HEK293 (cell line): ENCODE measurements at regions not wholly inside any gene's neighbourhood (a gene's known extent, or its start where the extent isn't known, plus 50 kb on each side); places are given as distances from the start of the nearest gene placed in this dataset.

Experiments used
- CTCF ChIA-PET: fragments of 350-600 bp; formaldehyde crosslinking; extraction: SDS; loops from one replicate; lab custom pipeline; 2021; ENCODE audit warnings: antibody characterized with exemption; lab: Yijun Ruan, JAX
- POLR2A ChIA-PET: fragments of 300-600 bp; formaldehyde crosslinking; extraction: SDS; loops from one replicate; lab custom pipeline; 2020; ENCODE audit warnings: antibody characterized with exemption, inconsistent platforms; lab: Yijun Ruan, JAX
- H3K27ac ChIP-seq: fragments of 200-500 bp; sonication (Bioruptor generic); 2 replicates; pipeline ENCODE4 v1.5.1; 2014; ENCODE audit warnings: low read depth, low read length, control low read depth, inconsistent platforms; ENCODE audit errors: extremely low read depth
- H3K36me3 ChIP-seq, 2 experiments: fragments of 200-500 bp in 1 of 2; sonication (Bioruptor generic) in 1 of 2; 1 replicate in 1 of 2; 2 replicates in 1 of 2; pipeline ENCODE4 v1.5.1; 2014 to 2017; ENCODE audit warnings: inconsistent platforms in 2 of 2, low read length in 2 of 2; ENCODE audit not compliant: control insufficient read depth in 2 of 2, insufficient read depth in 1 of 2
- H3K4me1 ChIP-seq: fragments of 200-500 bp; sonication (Bioruptor generic); 2 replicates; pipeline ENCODE4 v1.5.1; 2014; ENCODE audit warnings: mild to moderate bottlenecking, low read length, inconsistent platforms; ENCODE audit not compliant: control insufficient read depth, insufficient read depth
- H3K4me3 ChIP-seq: 2 replicates; pipeline ENCODE4 v1.5.1; 2011; ENCODE audit warnings: low read depth, mild to moderate bottlenecking, control low read depth, low read length, moderate library complexity
- H3K9me3 ChIP-seq: fragments of 200-500 bp; sonication (Bioruptor generic); 2 replicates; pipeline ENCODE4 v1.5.1; 2014; ENCODE audit warnings: low read depth, low read length, inconsistent platforms; ENCODE audit not compliant: control insufficient read depth, insufficient read depth
- EGR2 ChIP-seq: fragments of 450-650 bp; formaldehyde crosslinking; IDR thresholded peaks from 2 replicates; pipeline ENCODE4 v1.5.1; 2016; ENCODE audit warnings: low read depth, missing biosample characterization, missing genetic modification characterization
- GLIS2 ChIP-seq: fragments of 450-650 bp; formaldehyde crosslinking; IDR thresholded peaks from 2 replicates; pipeline ENCODE4 v1.5.1; 2016; ENCODE audit warnings: missing biosample characterization, missing genetic modification characterization
- REPIN1 ChIP-seq: fragments of 450-650 bp; formaldehyde crosslinking; IDR thresholded peaks from 2 replicates; pipeline ENCODE4 v1.5.1; 2017; ENCODE audit warnings: missing biosample characterization, missing genetic modification characterization, low read depth
- YY1 ChIP-seq: fragments of 450-650 bp; formaldehyde crosslinking; IDR thresholded peaks from 2 replicates; pipeline ENCODE4 v1.5.1; 2018; ENCODE audit warnings: missing biosample characterization, missing genetic modification characterization
- ZBTB21 ChIP-seq: fragments of 450-650 bp; formaldehyde crosslinking; IDR thresholded peaks from 2 replicates; pipeline ENCODE4 v1.5.1; 2017; ENCODE audit warnings: missing biosample characterization, missing genetic modification characterization
- ZNF169 ChIP-seq: fragments of 450-650 bp; formaldehyde crosslinking; IDR thresholded peaks from 2 replicates; pipeline ENCODE4 v1.5.1; 2016; ENCODE audit warnings: missing biosample characterization, missing genetic modification characterization
- ZNF24 ChIP-seq: fragments of 450-650 bp; formaldehyde crosslinking; IDR thresholded peaks from 2 replicates; pipeline ENCODE4 v1.5.1; 2016; ENCODE audit warnings: missing biosample characterization, missing genetic modification characterization
- ZNF423 ChIP-seq: fragments of 450-650 bp; formaldehyde crosslinking; IDR thresholded peaks from 2 replicates; pipeline ENCODE4 v1.5.1; 2016; ENCODE audit warnings: missing biosample characterization, missing genetic modification characterization
- ZNF529 ChIP-seq: fragments of 450-650 bp; formaldehyde crosslinking; IDR thresholded peaks from 2 replicates; pipeline ENCODE4 v1.5.1; 2017; ENCODE audit warnings: missing genetic modification characterization, missing biosample characterization; ENCODE audit not compliant: insufficient replicate concordance
- ZNF558 ChIP-seq: fragments of 450-650 bp; formaldehyde crosslinking; IDR thresholded peaks from 2 replicates; pipeline ENCODE4 v1.5.1; 2016; ENCODE audit warnings: missing biosample characterization, missing genetic modification characterization
- ZNF560 ChIP-seq: fragments of 450-650 bp; formaldehyde crosslinking; IDR thresholded peaks from 2 replicates; pipeline ENCODE4 v1.5.1; 2017; ENCODE audit warnings: missing biosample characterization, missing genetic modification characterization, borderline replicate concordance
- ZNF645 ChIP-seq: fragments of 450-650 bp; formaldehyde crosslinking; IDR thresholded peaks from 2 replicates; pipeline ENCODE4; 2016; ENCODE audit warnings: missing biosample characterization, missing genetic modification characterization
- ZNF658 ChIP-seq: fragments of 450-650 bp; formaldehyde crosslinking; IDR thresholded peaks from 2 replicates; pipeline ENCODE4; 2016; ENCODE audit warnings: missing biosample characterization, missing genetic modification characterization
- ZNF701 ChIP-seq: fragments of 450-650 bp; formaldehyde crosslinking; IDR thresholded peaks from 2 replicates; pipeline ENCODE4 v1.5.1; 2016; ENCODE audit warnings: missing biosample characterization, missing genetic modification characterization
- ZNF837 ChIP-seq: fragments of 450-650 bp; formaldehyde crosslinking; IDR thresholded peaks from 2 replicates; pipeline ENCODE4 v1.5.1; 2016; ENCODE audit warnings: missing biosample characterization, missing genetic modification characterization
- TF ChIP-seq, protein P1 (sequence below): fragments of 450-650 bp; formaldehyde crosslinking; conservative IDR thresholded peaks from 2 replicates; pipeline ENCODE4 v1.5.1; 2016; ENCODE audit warnings: low read depth, missing biosample characterization, missing genetic modification characterization

GRCh38 chr21:30986965-30987364, 51.3 kb downstream of the KRTAP19-8 start:
- no peaks in the 10 kb centered on the region for H3K4me1 ChIP-seq
- H3K9me3 ChIP-seq: no peaks in the 10 kb centered on the region
- TF ChIP-seq ZNF645 (tag by site-specific recombination) (no peak), ZNF658 (tag by site-specific recombination) (no peak)
- TF ChIP-seq, all 188 proteins: peak for 0
- H3K27ac ChIP-seq: no peak overlapping the region
- no peaks in the 10 kb centered on the region for H3K36me3 ChIP-seq
- H3K4me3 ChIP-seq: no peak overlapping the region
- POLR2A ChIA-PET: no interaction called here
- CTCF ChIA-PET: interaction anchor here (0.6 kb wide), 1 partner anchor 216 kb away, joined by 3 read pairs; no protein-coding TSS in a partner anchor

- Histone ChIP-seq H3K36me3 (no peaks in the 10 kb centered on the region), H3K27ac (no peak overlapping the region), H3K9me3 (no peaks in the 10 kb centered on the region), H3K4me1 (no peaks in the 10 kb centered on the region), H3K4me3 (no peak overlapping the region)
- no peak for TF ChIP-seq ZNF560
- no peak for TF ChIP-seq ZNF558
- TF ChIP-seq, protein P1, sequence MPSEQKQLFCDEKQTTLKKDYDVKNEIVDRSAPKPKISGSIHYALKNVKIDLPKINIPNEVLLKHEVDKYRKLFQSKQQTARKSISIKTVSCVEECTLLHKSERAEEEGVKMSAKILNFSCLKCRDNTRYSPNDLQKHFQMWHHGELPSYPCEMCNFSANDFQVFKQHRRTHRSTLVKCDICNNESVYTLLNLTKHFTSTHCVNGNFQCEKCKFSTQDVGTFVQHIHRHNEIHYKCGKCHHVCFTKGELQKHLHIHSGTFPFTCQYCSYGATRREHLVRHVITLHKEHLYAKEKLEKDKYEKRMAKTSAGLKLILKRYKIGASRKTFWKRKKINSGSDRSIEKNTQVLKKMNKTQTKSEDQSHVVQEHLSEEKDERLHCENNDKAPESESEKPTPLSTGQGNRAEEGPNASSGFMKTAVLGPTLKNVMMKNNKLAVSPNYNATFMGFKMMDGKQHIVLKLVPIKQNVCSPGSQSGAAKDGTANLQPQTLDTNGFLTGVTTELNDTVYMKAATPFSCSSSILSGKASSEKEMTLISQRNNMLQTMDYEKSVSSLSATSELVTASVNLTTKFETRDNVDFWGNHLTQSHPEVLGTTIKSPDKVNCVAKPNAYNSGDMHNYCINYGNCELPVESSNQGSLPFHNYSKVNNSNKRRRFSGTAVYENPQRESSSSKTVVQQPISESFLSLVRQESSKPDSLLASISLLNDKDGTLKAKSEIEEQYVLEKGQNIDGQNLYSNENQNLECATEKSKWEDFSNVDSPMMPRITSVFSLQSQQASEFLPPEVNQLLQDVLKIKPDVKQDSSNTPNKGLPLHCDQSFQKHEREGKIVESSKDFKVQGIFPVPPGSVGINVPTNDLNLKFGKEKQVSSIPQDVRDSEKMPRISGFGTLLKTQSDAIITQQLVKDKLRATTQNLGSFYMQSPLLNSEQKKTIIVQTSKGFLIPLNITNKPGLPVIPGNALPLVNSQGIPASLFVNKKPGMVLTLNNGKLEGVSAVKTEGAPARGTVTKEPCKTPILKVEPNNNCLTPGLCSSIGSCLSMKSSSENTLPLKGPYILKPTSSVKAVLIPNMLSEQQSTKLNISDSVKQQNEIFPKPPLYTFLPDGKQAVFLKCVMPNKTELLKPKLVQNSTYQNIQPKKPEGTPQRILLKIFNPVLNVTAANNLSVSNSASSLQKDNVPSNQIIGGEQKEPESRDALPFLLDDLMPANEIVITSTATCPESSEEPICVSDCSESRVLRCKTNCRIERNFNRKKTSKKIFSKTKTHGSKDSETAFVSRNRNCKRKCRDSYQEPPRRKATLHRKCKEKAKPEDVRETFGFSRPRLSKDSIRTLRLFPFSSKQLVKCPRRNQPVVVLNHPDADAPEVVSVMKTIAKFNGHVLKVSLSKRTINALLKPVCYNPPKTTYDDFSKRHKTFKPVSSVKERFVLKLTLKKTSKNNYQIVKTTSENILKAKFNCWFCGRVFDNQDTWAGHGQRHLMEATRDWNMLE (tag by site-specific recombination): no peak
- TF ChIP-seq ZNF837: no peak
- no peak for TF ChIP-seq GLIS2 (tag by site-specific recombination)
- no peak for TF ChIP-seq ZBTB21 (tag by site-specific recombination)
- no peak for TF ChIP-seq YY1 (tag by site-specific recombination)
- TF ChIP-seq ZNF701: no peak
- no peak for TF ChIP-seq ZNF24 (tag by site-specific recombination)
- ChIA-PET CTCF (interaction anchor here (0.8 kb wide), 1 partner anchor 141 kb away, joined by 5 read pairs; no protein-coding TSS in a partner anchor), POLR2A (no interaction called here)
Observed at GRCh38 chr21:30984889-30985288, 53.4 kb downstream of the KRTAP19-8 start.

GRCh38 chr21:30981403-30981802, 56.9 kb downstream of the KRTAP19-8 start:
- H3K4me1 ChIP-seq: no peaks in the 10 kb centered on the region
- no peak for TF ChIP-seq ZNF423 (tag by site-specific recombination)
- TF ChIP-seq ZNF169: no peak
- TF ChIP-seq ZNF529 (tag by site-specific recombination): no peak
- TF ChIP-seq REPIN1: no peak
- no peak for TF ChIP-seq EGR2 (tag by site-specific recombination)
- TF ChIP-seq, all 188 proteins: peak for 0
- H3K36me3 ChIP-seq: no peaks in the 10 kb centered on the region
- ChIA-PET CTCF (no interaction called here), POLR2A (no interaction called here)
- H3K27ac ChIP-seq: no peak overlapping the region
- H3K4me3 ChIP-seq: no peak overlapping the region
- H3K9me3 ChIP-seq: no peaks in the 10 kb centered on the region
